ENCODE measurements at regions not wholly inside any gene's neighbourhood (a gene's known extent, or its start where the extent isn't known, plus 50 kb on each side); places are given as distances from the start of the nearest gene placed in this dataset.
"Not testable (repeated sequence)": the region's sequence is repeated elsewhere in the genome, so short reads cannot be mapped to it uniquely, and the experiment has no call there.

DNA sequence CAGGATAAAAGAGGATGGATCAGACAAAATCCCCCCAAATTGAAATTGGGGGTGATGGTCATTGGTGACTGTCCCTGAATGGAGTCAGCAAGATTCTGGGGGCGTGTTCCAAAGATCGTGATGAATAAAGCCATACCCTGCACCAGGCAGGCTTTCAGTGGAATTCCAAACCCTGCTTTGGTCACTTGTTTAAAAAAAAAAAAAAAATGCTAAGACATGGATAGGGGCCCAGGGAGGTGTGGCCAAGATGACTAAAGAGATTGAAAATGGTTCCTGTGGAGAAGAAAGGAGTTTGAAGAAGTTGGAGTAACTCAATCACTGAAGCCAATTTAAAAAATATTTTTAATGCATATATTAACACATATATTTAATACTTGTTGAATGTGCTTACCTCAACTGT lies 161.4 kb upstream of the KCNG1 start:
- DNase-seq: no peak

DNA sequence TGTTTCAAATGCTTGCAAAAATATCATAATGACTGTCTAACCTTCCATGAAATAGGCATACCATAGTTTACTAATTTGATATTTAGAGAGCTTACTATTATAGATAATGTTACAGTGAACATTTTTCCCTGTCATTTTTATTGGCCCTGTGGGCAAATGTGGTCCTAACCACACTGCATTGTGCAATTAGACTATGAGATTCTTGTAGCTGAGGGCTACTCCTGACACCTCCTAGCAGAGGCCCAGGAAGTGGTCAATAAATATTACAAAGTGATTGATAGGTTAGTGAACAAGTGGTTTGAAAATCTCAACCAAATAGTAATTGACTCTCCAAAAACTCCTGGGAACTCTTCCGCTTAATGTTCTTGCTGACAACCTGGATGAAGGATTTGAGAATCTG lies 160.5 kb upstream of the KCNG1 start:
- DNase-seq: no peak

DNA sequence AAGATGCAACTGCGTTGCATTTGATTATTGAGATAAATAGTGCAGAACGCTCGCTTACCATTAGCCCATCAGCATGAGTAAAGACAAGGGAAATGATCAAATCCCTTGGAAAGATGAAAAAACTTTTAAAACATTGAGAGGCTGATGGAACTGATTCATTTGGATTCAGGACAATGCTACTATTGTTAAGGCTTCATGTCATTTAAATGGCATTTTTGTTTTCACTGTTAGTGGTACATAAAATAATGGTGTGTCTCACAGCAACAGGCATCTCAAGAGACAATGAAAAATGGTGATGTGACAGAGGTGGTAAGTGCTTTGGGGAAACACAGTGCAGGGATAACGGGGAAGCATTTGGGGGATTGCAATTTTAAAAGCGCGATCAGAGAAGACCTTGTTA lies 159.7 kb upstream of the KCNG1 start:
- DNase-seq: no peak

DNA sequence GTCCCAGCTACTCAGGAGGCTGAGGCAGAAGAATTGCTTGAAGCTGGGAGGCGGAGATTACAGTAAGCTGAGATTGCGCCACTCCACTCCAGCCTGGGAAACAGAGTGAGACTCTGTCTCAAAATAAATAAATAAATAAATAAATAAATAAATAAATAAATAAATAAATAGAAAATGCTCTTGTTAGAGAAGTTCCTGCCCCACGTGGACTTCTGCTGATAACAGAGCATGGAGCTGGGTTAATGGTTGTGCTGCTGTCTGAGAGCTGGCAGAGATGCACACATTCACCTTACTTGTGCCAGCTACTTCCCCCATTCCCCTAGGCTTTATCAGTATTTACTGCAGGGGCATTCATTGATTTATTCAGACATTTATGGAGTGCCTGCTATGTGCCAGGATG lies 155.2 kb upstream of the KCNG1 start:
- DNase-seq: no peak

DNA sequence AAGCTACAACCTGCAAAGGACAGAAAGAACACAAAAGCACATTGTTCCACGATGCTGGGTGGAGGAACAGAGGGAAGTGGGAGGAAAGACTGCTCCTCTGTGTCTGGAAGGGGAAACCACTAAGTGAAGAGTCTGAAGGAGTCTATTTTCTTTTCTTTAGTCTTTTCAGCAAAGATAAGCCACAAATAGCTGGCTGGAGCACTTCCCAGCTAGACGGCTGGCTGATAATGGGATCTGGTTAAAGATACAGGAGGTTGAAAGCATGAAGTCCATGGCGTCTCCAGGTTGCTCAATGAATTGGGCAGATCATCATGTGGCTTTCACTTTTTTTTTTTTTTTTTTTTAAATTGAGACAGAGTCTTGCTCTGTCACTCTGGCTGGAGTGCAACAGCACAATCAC lies 154.0 kb upstream of the KCNG1 start:
- DNase-seq: no peak

DNA sequence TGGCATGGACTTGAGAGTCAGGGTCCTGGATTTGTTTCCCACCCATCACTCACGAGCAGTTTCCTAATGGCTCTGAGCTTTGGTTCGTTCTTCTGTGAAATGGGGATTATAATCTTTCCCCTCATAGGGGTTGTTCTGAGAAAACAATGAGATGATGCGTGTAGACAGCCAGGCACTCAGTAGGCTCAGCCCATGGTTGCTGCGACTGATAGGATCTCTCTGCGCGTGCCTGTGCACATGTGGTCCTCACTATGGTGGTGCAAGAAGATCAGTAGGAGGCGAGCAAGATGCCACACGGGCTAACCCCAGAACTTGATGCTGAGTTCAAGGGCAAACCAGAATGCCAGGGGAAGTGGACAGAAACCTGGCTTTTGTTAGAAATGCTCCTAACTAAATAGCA lies 153.5 kb upstream of the KCNG1 start:
- no peak for DNase-seq

DNA sequence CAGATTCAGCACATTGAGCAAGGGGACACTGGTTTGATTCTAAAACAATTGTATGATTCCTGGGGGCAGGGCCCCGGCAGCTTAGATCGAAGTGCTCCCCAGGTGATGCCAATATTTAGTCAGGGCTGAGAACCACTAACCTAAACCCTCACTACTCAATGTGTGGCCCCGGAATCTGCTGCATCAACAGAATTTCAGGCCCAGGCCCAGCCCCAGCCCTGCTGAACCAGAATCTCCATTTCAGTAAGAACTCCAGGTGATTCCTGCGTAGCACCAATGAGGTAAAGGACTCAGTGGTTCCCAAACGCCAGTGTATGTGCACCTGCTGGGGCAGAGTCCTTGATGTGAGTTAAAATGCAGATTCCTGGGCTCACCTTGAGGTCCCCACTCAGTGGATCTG lies 152.8 kb upstream of the KCNG1 start:
- no peak for DNase-seq

DNA sequence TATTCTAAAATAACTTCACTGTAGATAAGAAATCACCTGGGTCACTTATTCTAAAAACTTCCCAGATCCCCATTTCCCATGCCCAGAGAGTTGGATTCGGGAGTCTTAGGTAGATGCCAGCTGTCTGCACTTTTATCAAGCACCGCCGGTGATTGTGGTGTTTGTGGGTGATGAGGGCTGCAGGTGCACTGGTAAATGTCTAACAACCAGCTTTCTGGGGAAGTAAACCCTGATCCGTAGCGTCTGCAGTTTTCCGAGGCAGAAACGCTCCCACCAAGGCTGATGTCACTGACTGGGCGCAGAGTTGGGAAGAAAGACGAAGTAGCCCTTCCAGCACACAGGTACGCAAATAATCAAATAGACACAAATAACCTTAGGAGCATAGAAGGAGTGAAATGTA lies 152.2 kb upstream of the KCNG1 start:
- DNase-seq: no peak

DNA sequence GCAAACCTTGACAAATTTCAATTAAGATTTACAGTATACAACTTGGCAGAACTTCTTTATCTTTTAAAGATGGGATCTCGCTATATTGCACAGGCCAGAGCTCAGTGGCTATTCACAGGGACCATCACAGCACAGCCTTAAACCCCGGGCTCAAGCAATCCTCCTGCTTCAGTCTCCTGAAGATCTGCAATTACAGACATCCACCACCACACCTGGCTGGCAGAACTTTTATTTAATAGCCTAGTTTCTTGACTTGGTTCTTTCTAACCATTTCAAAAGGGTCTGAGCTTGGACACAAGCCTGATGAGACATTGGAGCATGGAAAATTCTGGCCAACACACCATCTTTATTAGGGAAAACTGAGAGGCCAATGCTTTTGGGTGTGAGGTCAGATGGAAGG lies 151.6 kb upstream of the KCNG1 start:
- no peak for DNase-seq

DNA sequence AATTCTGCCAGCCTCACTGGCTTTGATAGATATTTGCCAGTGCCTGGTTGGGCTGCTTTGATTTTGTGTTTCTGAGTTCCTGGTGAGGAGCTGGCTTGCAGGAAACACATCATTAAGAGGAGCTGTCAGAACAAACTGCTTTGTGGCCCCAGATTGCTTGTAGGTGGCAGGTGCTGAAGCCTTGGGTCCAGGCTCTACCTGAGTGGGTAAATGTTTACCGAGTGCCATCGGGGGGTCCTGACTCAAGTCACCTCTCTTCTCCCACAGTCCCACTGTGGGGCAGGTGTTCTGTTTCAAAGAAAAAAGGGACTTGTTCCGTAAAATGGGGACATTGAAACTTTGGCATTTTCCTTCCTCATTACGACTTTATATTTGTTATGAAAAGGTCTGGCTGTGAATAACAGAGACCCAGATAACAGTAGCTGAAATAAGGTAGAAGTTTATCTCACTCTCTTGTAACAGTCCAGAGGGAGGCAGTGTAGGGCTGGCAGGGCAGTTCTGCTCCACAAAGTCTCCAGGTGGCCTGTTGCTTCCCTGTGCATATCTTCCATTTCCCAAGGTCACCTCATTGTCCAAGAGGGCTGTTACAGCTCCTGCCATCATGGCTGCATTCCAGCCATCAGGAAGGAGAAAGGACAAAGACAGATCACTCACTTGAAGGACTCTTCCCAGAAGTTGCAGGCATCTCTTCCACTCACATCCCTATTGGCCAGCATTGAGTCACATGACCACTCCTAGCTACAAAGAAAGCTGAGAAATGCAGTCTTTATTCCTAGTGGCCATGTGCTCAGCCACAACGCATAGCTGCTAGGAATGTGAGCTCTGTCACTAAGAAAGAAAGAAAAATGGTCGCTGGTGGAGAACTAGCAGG lies 149.9 kb upstream of the KCNG1 start:
- DNase-seq: no peak

DNA sequence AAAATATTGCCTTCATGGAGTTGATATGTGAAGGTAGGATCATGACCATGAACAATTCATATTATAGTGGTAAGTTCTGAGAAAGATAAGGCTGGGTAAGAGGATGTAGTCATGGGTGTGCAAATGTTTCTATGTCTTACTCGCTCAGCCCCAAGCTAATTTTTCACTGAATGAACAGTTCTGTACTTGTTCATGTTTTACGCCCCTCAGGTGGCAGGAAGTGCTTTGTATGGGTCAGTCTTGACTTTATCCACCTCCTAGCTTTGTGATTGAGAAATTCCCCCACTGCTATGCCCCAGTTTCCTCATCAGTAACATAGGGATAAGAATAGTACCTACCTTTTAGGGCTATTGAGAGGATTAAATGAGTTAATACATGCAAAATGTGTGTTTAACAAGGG lies 148.2 kb upstream of the KCNG1 start:
- DNase-seq: no peak

DNA sequence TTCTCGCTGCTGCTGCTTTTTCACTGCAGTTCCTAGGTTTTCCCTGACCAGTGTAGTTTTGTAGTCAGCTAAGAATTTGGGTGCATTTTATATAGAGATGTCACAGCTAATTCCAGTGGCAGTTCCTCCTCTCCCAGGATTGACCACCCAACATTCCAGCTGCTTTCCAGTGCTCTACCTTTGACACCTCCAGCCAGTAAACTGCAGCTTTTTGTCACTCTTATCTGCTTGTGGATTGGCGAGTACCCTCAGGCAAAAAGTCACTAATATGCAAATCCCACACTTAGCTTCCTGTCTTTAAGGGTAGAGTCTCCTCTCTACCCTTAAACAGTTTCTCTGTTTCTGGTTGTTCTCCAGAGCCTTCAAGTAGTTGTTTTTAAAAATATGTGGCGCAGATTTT lies 146.9 kb upstream of the KCNG1 start:
- DNase-seq: no peak

DNA sequence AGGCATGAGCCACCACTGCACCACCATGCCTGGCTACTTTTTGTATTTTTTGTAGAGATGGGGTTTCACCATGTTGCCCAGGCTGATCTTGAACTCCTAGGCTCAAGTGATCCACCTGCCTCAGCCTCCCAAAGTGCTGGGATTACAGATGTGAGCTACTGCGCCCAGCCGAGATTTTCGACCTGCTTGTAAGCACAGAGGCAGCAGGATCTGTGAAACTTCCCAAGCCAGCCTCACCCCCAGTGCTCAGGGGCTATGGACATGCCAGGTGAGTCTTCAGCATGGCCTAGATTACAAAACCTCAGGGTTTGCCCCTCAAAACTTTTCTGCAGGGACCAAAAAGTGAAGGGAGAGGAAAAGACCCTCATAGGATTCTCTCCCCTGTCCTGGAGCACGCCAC lies 145.0 kb upstream of the KCNG1 start:
- not testable (repeated sequence) for DNase-seq

DNA sequence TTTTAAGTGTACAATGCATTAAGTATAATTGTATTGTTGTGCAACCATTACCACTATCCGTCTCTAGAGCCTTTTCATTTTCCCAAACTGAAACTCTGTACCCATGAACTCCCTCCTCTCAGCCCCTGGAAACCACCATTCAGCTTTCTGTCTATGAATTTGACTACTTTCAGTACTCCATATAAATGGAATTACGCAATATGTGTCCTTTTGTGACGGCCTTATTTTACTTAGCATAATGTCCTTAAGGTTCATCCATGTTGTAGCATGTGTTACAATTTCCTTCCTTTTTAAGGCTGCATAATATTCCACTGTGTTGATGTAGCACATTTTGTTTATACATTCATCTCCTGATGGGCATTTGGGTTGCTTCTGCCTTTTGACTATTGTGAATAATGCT lies 143.6 kb upstream of the KCNG1 start:
- no peak for DNase-seq

DNA sequence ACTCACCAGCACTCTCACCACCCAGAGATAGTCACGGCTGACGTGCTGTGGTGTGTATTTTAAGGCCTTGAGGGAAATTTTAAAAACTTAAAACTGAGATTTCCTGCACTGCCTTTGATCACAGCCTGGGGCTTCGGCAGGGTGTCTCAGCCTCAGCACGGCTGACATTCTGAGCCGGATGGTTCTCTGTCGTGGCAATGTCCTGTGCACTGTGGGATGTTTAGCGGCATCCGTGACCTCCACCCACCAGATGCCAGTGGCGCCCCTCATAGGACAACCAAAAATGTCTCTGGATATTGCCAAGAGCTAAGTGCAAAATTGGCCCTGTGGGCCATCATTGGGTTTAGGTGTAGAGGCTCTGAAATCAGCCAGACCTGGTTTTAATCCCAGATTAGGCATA lies 142.2 kb upstream of the KCNG1 start:
- no peak for DNase-seq

DNA sequence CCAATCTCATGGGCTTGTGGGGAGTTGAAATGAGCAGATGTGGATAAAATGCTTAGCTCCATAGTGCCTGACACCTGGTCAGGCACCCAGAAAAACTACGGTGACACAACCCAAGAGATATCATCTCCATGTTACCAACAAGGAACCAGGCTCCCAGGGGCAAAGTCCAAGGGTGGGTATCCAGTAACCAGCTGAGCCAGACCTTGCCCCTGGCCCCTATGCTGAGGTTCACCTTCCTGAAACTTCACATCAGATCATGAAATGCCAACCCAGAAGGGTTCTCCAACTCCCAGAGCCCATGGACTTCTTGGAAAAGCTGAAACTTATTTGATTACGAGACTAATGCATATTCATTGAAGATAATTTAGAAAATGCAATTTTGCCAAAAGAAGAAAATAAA lies 141.8 kb upstream of the KCNG1 start:
- DNase-seq: no peak

DNA sequence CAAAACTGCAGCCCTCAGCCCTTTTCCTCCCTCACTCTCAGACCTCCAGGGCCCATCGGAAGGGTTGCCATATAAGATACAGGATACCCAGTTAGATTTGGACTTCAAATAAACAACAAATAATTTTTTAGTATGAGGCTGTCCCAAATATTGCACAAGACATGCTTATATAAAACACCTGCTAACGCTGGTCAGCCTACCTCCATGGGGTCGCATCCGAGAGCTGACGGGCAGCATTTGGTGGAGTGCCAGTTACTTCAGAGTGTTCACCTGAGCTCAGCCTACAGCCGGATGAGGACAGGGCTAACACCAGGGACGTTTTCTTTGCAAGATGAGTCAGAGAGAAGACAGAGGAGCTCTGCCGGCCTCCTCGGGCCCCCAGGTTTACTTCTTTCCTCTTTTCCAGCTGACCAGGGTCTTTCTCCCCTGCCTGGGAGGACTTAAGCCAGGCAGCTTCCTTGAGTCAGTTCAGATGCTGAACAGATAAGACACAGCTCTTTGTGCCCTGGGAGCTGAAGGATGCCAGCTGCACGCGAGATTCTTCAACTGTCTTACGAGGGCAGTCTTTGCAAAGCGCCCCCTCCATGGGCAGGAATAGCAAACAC lies 141.2 kb upstream of the KCNG1 start:
- DNase-seq: no peak

DNA sequence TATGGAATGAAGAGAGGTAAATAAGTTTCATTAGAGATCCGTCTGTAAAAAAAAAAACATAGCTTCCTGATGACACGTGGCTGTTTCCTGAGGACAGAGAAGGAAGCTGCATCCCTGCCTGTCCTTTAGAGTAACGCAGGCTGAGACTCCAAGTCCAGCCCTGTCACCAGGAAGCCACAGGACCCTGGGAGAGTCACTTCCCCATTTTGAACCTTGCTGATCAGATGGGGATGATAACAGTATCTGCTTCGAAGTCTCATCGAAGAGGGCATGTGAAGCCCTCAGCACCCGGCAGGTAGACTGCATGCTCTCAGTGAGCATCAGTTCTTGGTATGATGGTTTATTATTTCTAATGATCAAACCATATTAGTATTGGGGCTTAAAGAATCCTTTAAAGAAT lies 139.1 kb upstream of the KCNG1 start:
- no peak for DNase-seq

DNA sequence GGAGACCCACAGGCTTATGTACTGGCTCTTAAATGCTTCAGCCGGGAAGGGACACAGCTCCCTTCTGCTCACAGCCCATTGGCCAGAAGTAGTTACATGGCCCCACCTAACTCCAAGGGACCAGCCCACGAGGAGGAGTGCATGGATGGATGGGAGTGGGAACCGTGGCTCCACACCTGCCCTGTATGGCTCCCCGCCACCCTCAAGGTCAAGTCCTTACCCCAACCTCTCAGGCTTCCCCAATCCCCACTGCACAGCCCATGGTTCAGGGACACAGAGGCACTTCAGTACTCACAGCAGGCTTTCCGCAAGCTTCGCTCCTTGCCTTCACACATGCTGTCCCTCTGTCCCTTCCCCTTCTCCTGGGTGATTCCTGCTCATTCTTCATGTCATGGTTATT lies 137.9 kb upstream of the KCNG1 start:
- no peak for DNase-seq

DNA sequence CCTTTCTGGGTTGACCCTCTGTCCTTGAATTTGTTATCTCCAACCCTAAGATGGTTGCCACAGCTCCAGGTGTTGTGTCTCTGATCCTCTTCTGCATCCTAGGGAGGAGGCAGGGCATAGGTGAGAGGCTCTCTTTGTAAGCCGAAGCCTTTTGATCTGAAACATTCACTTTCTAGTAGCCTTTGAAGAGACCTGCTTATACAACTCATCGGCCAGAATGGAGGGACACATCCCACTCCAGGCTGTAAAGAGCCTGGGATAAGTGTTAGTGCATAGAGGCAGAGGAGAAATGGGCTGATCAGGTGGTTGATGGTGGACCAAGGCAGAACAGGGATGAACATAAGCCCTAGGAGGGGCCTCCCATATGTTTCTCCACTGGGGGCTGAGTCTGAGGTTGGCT lies 137.1 kb upstream of the KCNG1 start:
- DNase-seq: no peak

DNA sequence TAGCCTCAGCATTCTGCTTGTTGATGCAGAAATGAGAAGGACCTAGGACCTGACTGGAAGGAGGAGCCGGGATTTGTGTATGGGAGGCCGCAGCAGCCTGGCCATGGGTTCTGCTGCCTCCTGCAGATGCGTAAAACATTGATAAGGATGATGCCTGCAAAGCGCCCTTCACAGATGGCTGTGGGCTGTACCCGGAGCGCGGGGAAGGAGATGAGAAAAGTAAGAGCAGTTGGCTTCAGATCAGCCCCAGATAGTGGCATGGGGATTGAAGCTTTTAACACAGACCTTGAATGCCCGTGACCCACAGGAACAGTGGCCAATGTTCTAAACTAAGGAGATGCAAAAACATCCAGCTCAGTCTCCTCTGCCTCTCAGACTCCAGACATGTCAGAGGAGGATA lies 136.4 kb upstream of the KCNG1 start:
- no peak for DNase-seq

DNA sequence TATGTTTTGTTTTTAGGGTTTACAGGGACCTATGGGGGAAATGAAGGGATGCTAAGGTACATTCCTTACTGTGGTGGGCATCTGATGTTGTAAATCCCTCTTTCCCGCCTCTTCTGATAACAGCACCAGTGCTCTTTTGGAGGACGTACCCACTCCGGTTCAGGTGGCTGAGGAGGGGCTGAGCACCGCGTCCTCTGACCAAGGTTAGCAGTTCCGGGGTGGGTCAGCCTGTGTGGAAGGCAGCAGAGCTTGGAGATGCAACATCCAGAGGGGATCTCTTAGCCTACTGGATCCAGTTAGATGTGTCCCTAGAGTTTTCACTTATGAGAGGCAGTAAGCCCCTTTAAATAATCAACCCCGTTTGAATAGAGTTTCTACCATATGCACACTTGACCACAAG lies 135.3 kb upstream of the KCNG1 start:
- DNase-seq: no peak

DNA sequence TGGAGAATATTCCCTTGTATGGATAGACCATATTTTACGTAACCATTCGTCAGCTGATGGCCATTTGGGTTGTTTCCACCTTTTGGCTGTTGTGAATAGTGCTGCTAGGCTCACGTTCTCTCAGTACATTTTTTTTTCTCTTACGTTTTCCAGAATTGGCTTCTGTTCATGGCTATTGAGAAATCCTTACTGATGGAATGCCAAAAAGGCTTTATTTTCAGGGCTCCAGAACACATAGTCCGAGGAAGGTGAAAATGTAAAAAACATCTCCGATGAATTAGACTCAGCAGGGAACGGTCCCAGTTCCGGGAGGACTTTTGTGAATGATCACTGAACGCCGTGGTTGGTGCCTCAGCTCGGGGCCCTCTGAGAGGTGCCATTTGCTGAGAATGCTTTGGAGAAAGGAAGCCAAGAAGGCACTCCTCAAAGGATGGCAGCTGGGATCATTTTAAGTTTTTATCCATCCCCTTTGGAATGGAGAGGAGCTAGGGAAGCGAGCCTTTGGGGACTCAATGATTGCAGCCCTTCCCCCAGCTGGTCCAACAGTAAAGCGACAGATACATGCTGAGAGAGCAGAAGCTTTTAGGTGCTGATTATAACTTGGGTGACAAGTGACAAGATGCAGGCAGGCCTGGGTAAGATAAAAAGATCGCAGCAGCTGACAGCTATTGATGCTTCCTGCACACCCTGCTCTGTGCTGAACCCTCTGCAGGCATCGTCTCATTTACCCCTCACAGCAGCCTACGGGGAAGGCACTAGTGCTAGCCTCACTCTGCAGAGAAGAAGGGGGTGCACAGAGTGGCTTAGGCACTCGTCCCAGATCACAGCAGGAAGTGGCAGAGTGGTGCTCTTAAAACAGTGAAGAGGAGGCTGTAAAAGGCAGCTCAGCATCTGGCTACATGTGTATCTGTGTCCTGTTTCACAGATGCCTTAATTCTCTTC lies 133.4 kb upstream of the KCNG1 start:
- DNase-seq: no peak

Measured in activated naive CD4-positive, alpha-beta T cell (primary cell).